Neuronal stem cell (in vitro differentiated cells): ENCODE measurements at regions not wholly inside any gene's neighbourhood (a gene's known extent, or its start where the extent isn't known, plus 50 kb on each side); places are given as distances from the start of the nearest gene placed in this dataset.
A peak's percentile ranks its signal among the peaks of the same experiment; 100 is the strongest.

Source experiments
- DNase-seq: peaks from one replicate; pipeline ENCODE4 v3.0.0-alpha.2; 2013; ENCODE audit warnings: low spot score
- H2AFZ ChIP-seq: one replicate; pipeline ENCODE4 v1.6.1; 2013; ENCODE audit warnings: mild to moderate bottlenecking, low read length, inconsistent platforms
- H2AK5ac ChIP-seq: 2 replicates; pipeline ENCODE4 v1.6.1; 2013; ENCODE audit warnings: low read depth, mild to moderate bottlenecking, inconsistent platforms, low read length, moderate library complexity, mixed read lengths
- H2BK120ac ChIP-seq: 2 replicates; pipeline ENCODE4 v1.6.1; 2013; ENCODE audit warnings: low read depth, mild to moderate bottlenecking, inconsistent platforms, low read length, moderate library complexity, mixed read lengths
- H2BK12ac ChIP-seq: one replicate; pipeline ENCODE4 v1.6.1; 2013; ENCODE audit warnings: low read length, inconsistent platforms
- H2BK15ac ChIP-seq: 2 replicates; pipeline ENCODE4 v1.6.1; 2013; ENCODE audit warnings: mild to moderate bottlenecking, low read length, inconsistent platforms, mixed read lengths
- H2BK5ac ChIP-seq: one replicate; pipeline ENCODE4 v1.6.1; 2013; ENCODE audit warnings: inconsistent platforms, mild to moderate bottlenecking, low read length, moderate library complexity
- H3K14ac ChIP-seq: one replicate; pipeline ENCODE4 v1.6.1; 2013; ENCODE audit warnings: low read length, inconsistent platforms
- H3K18ac ChIP-seq: 2 replicates; pipeline ENCODE4 v1.6.1; 2013; ENCODE audit warnings: low read length, inconsistent platforms
- H3K23ac ChIP-seq: 2 replicates; pipeline ENCODE4 v1.6.1; 2013; ENCODE audit warnings: low read depth, mild to moderate bottlenecking, mixed read lengths, low read length, inconsistent platforms; ENCODE audit not compliant: poor library complexity
- H3K27ac ChIP-seq: replicated peaks from 3 replicates; pipeline ENCODE4 v1.5.1; 2013; ENCODE audit warnings: low read length, inconsistent platforms
- H3K27me3 ChIP-seq, 3 experiments: 2 replicates each; pipeline ENCODE4 v1.6.1; 2013; ENCODE audit warnings: low read length in 3 of 3, mild to moderate bottlenecking in 2 of 3, inconsistent platforms in 1 of 3, low read depth in 1 of 3, mixed read lengths in 1 of 3, moderate library complexity in 1 of 3; ENCODE audit not compliant: control insufficient read depth in 3 of 3, insufficient read depth in 3 of 3
- H3K36me3 ChIP-seq, 2 donors: replicated peaks in 1 of 2; 2 replicates each; pipeline ENCODE4 v1.6.1; 2013; ENCODE audit warnings: low read length in 2 of 2; ENCODE audit not compliant: control insufficient read depth in 2 of 2, insufficient read depth in 2 of 2
- H3K4ac ChIP-seq: 2 replicates; pipeline ENCODE4 v1.6.1; 2013; ENCODE audit warnings: inconsistent platforms, mild to moderate bottlenecking, low read length, moderate library complexity
- H3K4me1 ChIP-seq, 2 donors: 1 replicate in 1 of 2; 2 replicates in 1 of 2; pipeline ENCODE4 v1.6.1; 2013; ENCODE audit warnings: low read length in 2 of 2, low read depth in 1 of 2; ENCODE audit not compliant: control insufficient read depth in 2 of 2, insufficient read depth in 1 of 2
- H3K4me2 ChIP-seq: one replicate; pipeline ENCODE4 v1.6.1; 2013; ENCODE audit warnings: mild to moderate bottlenecking, low read length, inconsistent platforms; ENCODE audit not compliant: insufficient read depth, poor library complexity, severe bottlenecking
- H3K4me3 ChIP-seq, 2 donors: 2 replicates each; pipeline ENCODE4 v1.5.1; 2013; ENCODE audit warnings: low read length in 2 of 2, mild to moderate bottlenecking in 2 of 2, inconsistent platforms in 1 of 2, moderate library complexity in 1 of 2
- H3K79me1 ChIP-seq: one replicate; pipeline ENCODE4 v1.6.1; 2013; ENCODE audit warnings: low read depth, mild to moderate bottlenecking, inconsistent platforms, low read length, moderate library complexity
- H3K9ac ChIP-seq: one replicate; pipeline ENCODE4 v1.6.1; 2013; ENCODE audit warnings: mild to moderate bottlenecking, low read depth, low read length, inconsistent platforms; ENCODE audit not compliant: poor library complexity
- H3K9me3 ChIP-seq, 2 donors: replicated peaks in 1 of 2; 2 replicates each; pipeline versions ENCODE3 to v1.6.1; 2013; ENCODE audit warnings: low read length in 2 of 2, mild to moderate bottlenecking in 2 of 2, inconsistent platforms in 1 of 2, low read depth in 1 of 2, mixed read lengths in 1 of 2, moderate library complexity in 1 of 2; ENCODE audit not compliant: control insufficient read depth in 2 of 2, insufficient read depth in 1 of 2
- H4K8ac ChIP-seq: one replicate; pipeline ENCODE4 v1.6.1; 2013; ENCODE audit warnings: low read depth, mild to moderate bottlenecking, inconsistent platforms, low read length, moderate library complexity
- H4K91ac ChIP-seq: one replicate; pipeline ENCODE4 v1.6.1; 2013; ENCODE audit warnings: low read length, low read depth, mild to moderate bottlenecking, inconsistent platforms; ENCODE audit not compliant: poor library complexity
- WGBS, 2 donors: extraction: QIAGEN DNeasy Blood & Tissue Kit; methylation state at CpG; one replicate each; pipeline ENCODE4 v1.1.7; 2013; ENCODE audit warnings: missing lambda C conversion rate in 2 of 2, mixed read lengths in 1 of 2; ENCODE audit not compliant: insufficient read length in 2 of 2, insufficient replicate concordance in 1 of 2; ENCODE audit errors: extremely low coverage in 2 of 2; 5-methylcytosine and 5-hydroxymethylcytosine counted together

- Histone ChIP-seq H2AFZ (no peak overlapping the region), H3K23ac (no peak overlapping the region), H3K4ac (no peak overlapping the region), H2BK15ac (no peak overlapping the region), H3K9me3 (no peaks in the 10 kb centered on the region), H3K4me3 (no peak overlapping the region), H3K79me1 (no peaks in the 10 kb centered on the region), H3K36me3 (no peaks in the 10 kb centered on the region), H3K4me2 (no peak overlapping the region), H3K27ac (no peak overlapping the region), H4K91ac (no peak overlapping the region), H2BK5ac (no peak overlapping the region), H3K18ac (no peak overlapping the region), H3K14ac (no peak overlapping the region), H2BK120ac (no peak overlapping the region), H2BK12ac (no peak overlapping the region), H4K8ac (no peak overlapping the region), H3K9ac (no peak overlapping the region), H3K4me1 (no peaks in the 10 kb centered on the region), H2AK5ac (no peak overlapping the region), H3K27me3 (no peaks in the 10 kb centered on the region)
- WGBS, 2 donors = no CpG with 5 or more reads among the region's 2 CpGs
- DNase-seq = no peak
Measured at GRCh38 chrX:119181491-119181890, 53.9 kb upstream of the KIAA1210 start.

GRCh38 chrX:119186194-119186593 is 49.9 kb upstream of the PGRMC1 start:
- no peaks in the 10 kb centered on the region for H3K4me1 ChIP-seq
- no peak overlapping the region for H3K9ac ChIP-seq
- H3K23ac ChIP-seq = no peak overlapping the region
- no peak overlapping the region for H2BK5ac ChIP-seq
- H2BK15ac ChIP-seq = no peak overlapping the region
- no peak overlapping the region for H4K91ac ChIP-seq
- H2AFZ ChIP-seq = peak overlapping the region; percentile 72
- no peak overlapping the region for H3K4me2 ChIP-seq
- no peak overlapping the region for H2AK5ac ChIP-seq
- no peaks in the 10 kb centered on the region for H3K79me1 ChIP-seq
- H3K18ac ChIP-seq = no peak overlapping the region
- WGBS, 2 donors = no CpG with 5 or more reads among the region's 6 CpGs
- no peak overlapping the region for H3K4me3 ChIP-seq
- no peak overlapping the region for H2BK120ac ChIP-seq
- H3K27me3 ChIP-seq = peaks cover 0 to 4% (median 0%) of the 10 kb centered on the region in 3 experiments
- H3K36me3 ChIP-seq = no peaks in the 10 kb centered on the region
- no peak for DNase-seq
- H3K27ac ChIP-seq = no peak overlapping the region
- H3K4ac ChIP-seq = no peak overlapping the region
- H4K8ac ChIP-seq = no peak overlapping the region
- H3K9me3 ChIP-seq = no peaks in the 10 kb centered on the region
- no peak overlapping the region for H3K14ac ChIP-seq
- no peak overlapping the region for H2BK12ac ChIP-seq
